HL-60/S4 treated with retinoic acid at 250 ng/mL for 4 days and 3 days (cell line): ENCODE measurements at regions not wholly inside any gene's neighbourhood (a gene's known extent, or its start where the extent isn't known, plus 50 kb on each side); places are given as distances from the start of the nearest gene placed in this dataset.
"Not testable (repeated sequence)": the region's sequence is repeated elsewhere in the genome, so short reads cannot be mapped to it uniquely, and the experiment has no call there.

Source experiments
- in situ Hi-C: fragments of 300-500 bp; cut with MboI; formaldehyde crosslinking; loops from 2 replicates; pipeline ENCODE4 v1.7.0; 2022; ENCODE audit warnings: low sequenced_read_pairs

- in situ Hi-C loops: no loop called here
Measured at GRCh38 chr1:56092684-56093570, 486.4 kb downstream of the PLPP3 start.

GRCh38 chr1:56089826-56090225 is 489.5 kb downstream of the PLPP3 start:
- in situ Hi-C loops: not testable (repeated sequence)

GRCh38 chr1:56084246-56084645 is 495.1 kb downstream of the PLPP3 start:
- in situ Hi-C loops: no loop called here

- in situ Hi-C loops: no loop called here
Measured at GRCh38 chr1:56081736-56082135, 497.6 kb downstream of the PLPP3 start.

- in situ Hi-C loops: no loop called here
Measured at GRCh38 chr1:56081173-56081572, 498.2 kb downstream of the PLPP3 start.

- in situ Hi-C loops: no loop called here
Measured at GRCh38 chr1:56080123-56080522, 499.2 kb downstream of the PLPP3 start.

- in situ Hi-C loops: no loop called here
Measured at GRCh38 chr1:56079391-56079790, 500.0 kb downstream of the PLPP3 start.

GRCh38 chr1:56077206-56077605 is 502.2 kb downstream of the PLPP3 start:
- in situ Hi-C loops: no loop called here

- in situ Hi-C loops: no loop called here
Measured at GRCh38 chr1:56074007-56074651, 505.2 kb downstream of the PLPP3 start.

GRCh38 chr1:56073614-56074006 is 505.8 kb downstream of the PLPP3 start:
- in situ Hi-C loops: no loop called here

GRCh38 chr1:56073206-56073605 is 506.2 kb downstream of the PLPP3 start:
- in situ Hi-C loops: no loop called here

GRCh38 chr1:56072310-56072709 is 507.1 kb downstream of the PLPP3 start:
- in situ Hi-C loops: no loop called here

- in situ Hi-C loops: no loop called here
Measured at GRCh38 chr1:56071351-56071750, 508.0 kb downstream of the PLPP3 start.

- in situ Hi-C loops: no loop called here
Measured at GRCh38 chr1:56070601-56071000, 508.8 kb downstream of the PLPP3 start.

- in situ Hi-C loops: no loop called here
Measured at GRCh38 chr1:56069824-56070223, 509.5 kb downstream of the PLPP3 start.

- in situ Hi-C loops: no loop called here
Measured at GRCh38 chr1:56068908-56069307, 510.5 kb downstream of the PLPP3 start.

- in situ Hi-C loops: no loop called here
Measured at GRCh38 chr1:56068210-56068609, 511.2 kb downstream of the PLPP3 start.

GRCh38 chr1:56065729-56066128 is 513.6 kb downstream of the PLPP3 start:
- in situ Hi-C loops: no loop called here

- in situ Hi-C loops: no loop called here
Measured at GRCh38 chr1:56064705-56065104, 514.7 kb downstream of the PLPP3 start.

- in situ Hi-C loops: no loop called here
Measured at GRCh38 chr1:56063461-56063860, 515.9 kb downstream of the PLPP3 start.

- in situ Hi-C loops: no loop called here
Measured at GRCh38 chr1:56062625-56063024, 516.7 kb downstream of the PLPP3 start.

- in situ Hi-C loops: no loop called here
Measured at GRCh38 chr1:56061824-56062223, 517.5 kb downstream of the PLPP3 start.
